ENCODE measurements at regions not wholly inside any gene's neighbourhood (a gene's known extent, or its start where the extent isn't known, plus 50 kb on each side); places are given as distances from the start of the nearest gene placed in this dataset.
"Not testable (repeated sequence)": the region's sequence is repeated elsewhere in the genome, so short reads cannot be mapped to it uniquely, and the experiment has no call there.

GRCh38 chr2:2648094-2648493 lies 317.0 kb upstream of the MYT1L start:
- Mint-ChIP-seq H3K9me3 (ENCODE audit: unreplicated experiment) (no peaks in the 10 kb centered on the region), H3K27me3 (ENCODE audit: unreplicated experiment) (peaks cover 20% of the 10 kb centered on the region), H3K4me1 (ENCODE audit: unreplicated experiment) (peaks cover 24% of the 10 kb centered on the region), H3K27ac (ENCODE audit: unreplicated experiment) (no peak overlapping the region), H3K36me3 (ENCODE audit: low read depth, unreplicated experiment) (peaks cover 7% of the 10 kb centered on the region), H3K4me3 (ENCODE audit: unreplicated experiment) (no peak overlapping the region)
- TF ChIP-seq, protein P1, sequence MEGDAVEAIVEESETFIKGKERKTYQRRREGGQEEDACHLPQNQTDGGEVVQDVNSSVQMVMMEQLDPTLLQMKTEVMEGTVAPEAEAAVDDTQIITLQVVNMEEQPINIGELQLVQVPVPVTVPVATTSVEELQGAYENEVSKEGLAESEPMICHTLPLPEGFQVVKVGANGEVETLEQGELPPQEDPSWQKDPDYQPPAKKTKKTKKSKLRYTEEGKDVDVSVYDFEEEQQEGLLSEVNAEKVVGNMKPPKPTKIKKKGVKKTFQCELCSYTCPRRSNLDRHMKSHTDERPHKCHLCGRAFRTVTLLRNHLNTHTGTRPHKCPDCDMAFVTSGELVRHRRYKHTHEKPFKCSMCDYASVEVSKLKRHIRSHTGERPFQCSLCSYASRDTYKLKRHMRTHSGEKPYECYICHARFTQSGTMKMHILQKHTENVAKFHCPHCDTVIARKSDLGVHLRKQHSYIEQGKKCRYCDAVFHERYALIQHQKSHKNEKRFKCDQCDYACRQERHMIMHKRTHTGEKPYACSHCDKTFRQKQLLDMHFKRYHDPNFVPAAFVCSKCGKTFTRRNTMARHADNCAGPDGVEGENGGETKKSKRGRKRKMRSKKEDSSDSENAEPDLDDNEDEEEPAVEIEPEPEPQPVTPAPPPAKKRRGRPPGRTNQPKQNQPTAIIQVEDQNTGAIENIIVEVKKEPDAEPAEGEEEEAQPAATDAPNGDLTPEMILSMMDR (IDR thresholded peaks at IDR 0.05; ENCODE audit: unreplicated experiment), result no peak
- DNase-seq (ENCODE audit: low spot score), result no peak

- TF ChIP-seq, protein P1 (IDR thresholded peaks at IDR 0.05; ENCODE audit: unreplicated experiment), result no peak
- peaks cover 22% of the 10 kb centered on the region for H3K4me1 Mint-ChIP-seq (ENCODE audit: unreplicated experiment)
- H3K36me3 Mint-ChIP-seq (ENCODE audit: low read depth, unreplicated experiment), result peaks cover 7% of the 10 kb centered on the region
Measured at GRCh38 chr2:2647141-2647541, 316.1 kb upstream of the MYT1L start.

GRCh38 chr2:2646433-2647051 lies 315.5 kb upstream of the MYT1L start:
- Mint-ChIP-seq H3K27me3 (ENCODE audit: unreplicated experiment) (peaks cover 11% of the 10 kb centered on the region), H3K4me3 (ENCODE audit: unreplicated experiment) (no peak overlapping the region), H3K27ac (ENCODE audit: unreplicated experiment) (peak overlapping the region; percentile 14), H3K36me3 (ENCODE audit: low read depth, unreplicated experiment) (peaks cover 7% of the 10 kb centered on the region), H3K9me3 (ENCODE audit: unreplicated experiment) (no peaks in the 10 kb centered on the region), H3K4me1 (ENCODE audit: unreplicated experiment) (peaks cover 16% of the 10 kb centered on the region)
- DNase-seq (ENCODE audit: low spot score), result no peak
- TF ChIP-seq, protein P1 (IDR thresholded peaks at IDR 0.05; ENCODE audit: unreplicated experiment), result no peak

More at GRCh38 chr2:2647141-2647541, 316.1 kb upstream of the MYT1L start:
- H3K27ac Mint-ChIP-seq (ENCODE audit: unreplicated experiment), result no peak overlapping the region
- H3K27me3 Mint-ChIP-seq (ENCODE audit: unreplicated experiment), result peaks cover 15% of the 10 kb centered on the region
- no peak for DNase-seq (ENCODE audit: low spot score)
- no peak overlapping the region for H3K4me3 Mint-ChIP-seq (ENCODE audit: unreplicated experiment)
- H3K9me3 Mint-ChIP-seq (ENCODE audit: unreplicated experiment), result no peaks in the 10 kb centered on the region

DNA sequence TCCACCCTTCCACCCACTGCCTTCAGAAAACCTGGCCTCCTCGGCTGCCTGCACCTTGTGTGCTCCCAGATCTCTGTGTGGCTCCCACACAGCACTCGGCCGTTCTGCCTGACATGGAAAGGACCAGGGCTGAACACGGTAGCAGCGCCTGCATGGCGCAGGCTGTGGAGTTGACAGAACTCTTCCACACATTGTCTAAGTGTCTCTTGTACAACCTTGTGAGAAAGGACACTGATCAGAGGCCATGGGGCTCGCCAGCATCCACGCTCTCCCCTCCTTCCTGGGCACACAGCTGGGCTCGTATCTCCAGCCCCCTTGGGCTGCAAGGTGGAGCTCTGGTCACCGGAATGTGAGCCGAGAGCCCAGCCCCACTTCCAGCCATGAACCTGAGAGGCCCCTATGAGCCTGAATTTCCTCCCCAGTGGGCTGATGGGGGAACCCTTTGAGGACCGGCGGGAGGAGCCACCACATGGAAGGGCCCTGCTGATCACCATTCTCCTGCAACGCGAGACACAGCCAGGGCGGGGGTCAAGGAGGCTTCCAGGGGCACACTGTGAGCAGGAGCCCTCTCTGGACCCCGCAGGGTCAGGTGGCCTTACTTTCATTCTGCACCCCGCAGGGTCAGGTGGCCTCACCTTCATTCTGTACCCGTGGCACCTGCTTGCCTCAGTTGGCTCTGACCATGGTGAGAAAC lies 314.2 kb upstream of the MYT1L start:
- TF ChIP-seq, protein P1 (IDR thresholded peaks at IDR 0.05; ENCODE audit: unreplicated experiment), result no peak
- H3K4me1 Mint-ChIP-seq (ENCODE audit: unreplicated experiment), result peaks cover 12% of the 10 kb centered on the region
- H3K36me3 Mint-ChIP-seq (ENCODE audit: low read depth, unreplicated experiment), result peaks cover 7% of the 10 kb centered on the region
- H3K4me3 Mint-ChIP-seq (ENCODE audit: unreplicated experiment), result no peak overlapping the region
- H3K27ac Mint-ChIP-seq (ENCODE audit: unreplicated experiment), result no peak overlapping the region
- peaks cover 11% of the 10 kb centered on the region for H3K27me3 Mint-ChIP-seq (ENCODE audit: unreplicated experiment)
- no peak for DNase-seq (ENCODE audit: low spot score)
- H3K9me3 Mint-ChIP-seq (ENCODE audit: unreplicated experiment), result no peaks in the 10 kb centered on the region

- peaks cover 12% of the 10 kb centered on the region for H3K4me1 Mint-ChIP-seq (ENCODE audit: unreplicated experiment)
- not testable (repeated sequence) for DNase-seq (ENCODE audit: low spot score); H3K9me3 Mint-ChIP-seq (ENCODE audit: unreplicated experiment); H3K27ac Mint-ChIP-seq (ENCODE audit: unreplicated experiment); H3K36me3 Mint-ChIP-seq (ENCODE audit: low read depth, unreplicated experiment); H3K4me3 Mint-ChIP-seq (ENCODE audit: unreplicated experiment)
- H3K27me3 Mint-ChIP-seq (ENCODE audit: unreplicated experiment), result peaks cover 12% of the 10 kb centered on the region
Measured at GRCh38 chr2:2644751-2645150, 313.7 kb upstream of the MYT1L start.

Data from endothelial cell (in vitro differentiated cells).